H1 (cell line): ENCODE measurements at regions not wholly inside any gene's neighbourhood (a gene's known extent, or its start where the extent isn't known, plus 50 kb on each side); places are given as distances from the start of the nearest gene placed in this dataset.

Experiments
- CTCF ChIP-seq, 3 experiments: IDR thresholded peaks; 1 replicate in 2 of 3; 2 replicates in 1 of 3; pipeline versions ENCODE4 v1.5.1 to v1.6.1; 2011; ENCODE audit warnings: low read length in 3 of 3, mild to moderate bottlenecking in 3 of 3, inconsistent platforms in 2 of 3, low read depth in 1 of 3, moderate library complexity in 1 of 3; ENCODE audit not compliant: insufficient read depth in 1 of 3; ENCODE audit errors: control extremely low read depth in 1 of 3
- JUN ChIP-seq: IDR thresholded peaks from 2 replicates; pipeline ENCODE4 v1.6.1; 2011; ENCODE audit warnings: low read depth, mild to moderate bottlenecking, improper control_type of control experiment, low read length

- no peak for TF ChIP-seq CTCF (IDR thresholded peaks at IDR 0.05; ENCODE audit: control extremely low read depth in 1 of 3, insufficient read depth in 1 of 3, low read depth in 1 of 3, low read length in 3 of 3)
- TF ChIP-seq JUN = no peak
These were observed 689.2 kb downstream of the MATN1 start for GRCh38 chr1:30034105-30034626.
